GM23338 (cell line): ENCODE measurements at regions not wholly inside any gene's neighbourhood (a gene's known extent, or its start where the extent isn't known, plus 50 kb on each side); places are given as distances from the start of the nearest gene placed in this dataset.

Experiments
- EZH2 ChIP-seq: fragments of 200-600 bp; sonication (generic); IDR thresholded peaks from one replicate; pipeline ENCODE4 v1.8.0; 2017; ENCODE audit warnings: antibody characterized with exemption, mild to moderate bottlenecking, low read depth; ENCODE audit not compliant: unreplicated experiment
- TF ChIP-seq, protein P1 (sequence below), 2 experiments: fragments of 200-600 bp in 1 of 2; sonication (generic) in 1 of 2; conservative IDR thresholded peaks; 2 replicates each; pipeline versions ENCODE4 v1.5.1 to v1.6.1; 2016 to 2017; ENCODE audit warnings: antibody characterized with exemption in 2 of 2, low read depth in 2 of 2, mild to moderate bottlenecking in 2 of 2, moderate library complexity in 1 of 2

- TF ChIP-seq, protein P1, sequence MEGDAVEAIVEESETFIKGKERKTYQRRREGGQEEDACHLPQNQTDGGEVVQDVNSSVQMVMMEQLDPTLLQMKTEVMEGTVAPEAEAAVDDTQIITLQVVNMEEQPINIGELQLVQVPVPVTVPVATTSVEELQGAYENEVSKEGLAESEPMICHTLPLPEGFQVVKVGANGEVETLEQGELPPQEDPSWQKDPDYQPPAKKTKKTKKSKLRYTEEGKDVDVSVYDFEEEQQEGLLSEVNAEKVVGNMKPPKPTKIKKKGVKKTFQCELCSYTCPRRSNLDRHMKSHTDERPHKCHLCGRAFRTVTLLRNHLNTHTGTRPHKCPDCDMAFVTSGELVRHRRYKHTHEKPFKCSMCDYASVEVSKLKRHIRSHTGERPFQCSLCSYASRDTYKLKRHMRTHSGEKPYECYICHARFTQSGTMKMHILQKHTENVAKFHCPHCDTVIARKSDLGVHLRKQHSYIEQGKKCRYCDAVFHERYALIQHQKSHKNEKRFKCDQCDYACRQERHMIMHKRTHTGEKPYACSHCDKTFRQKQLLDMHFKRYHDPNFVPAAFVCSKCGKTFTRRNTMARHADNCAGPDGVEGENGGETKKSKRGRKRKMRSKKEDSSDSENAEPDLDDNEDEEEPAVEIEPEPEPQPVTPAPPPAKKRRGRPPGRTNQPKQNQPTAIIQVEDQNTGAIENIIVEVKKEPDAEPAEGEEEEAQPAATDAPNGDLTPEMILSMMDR (conservative IDR thresholded peaks at IDR 0.05; ENCODE audit: low read depth in 2 of 2) = no peak
- TF ChIP-seq EZH2 = no peak
Measured at GRCh38 chr20:48359692-48360341, 468.0 kb downstream of the PREX1 start.
